Upper lobe of right lung (tissue), 1 donor: ENCODE measurements at regions not wholly inside any gene's neighbourhood (a gene's known extent, or its start where the extent isn't known, plus 50 kb on each side); places are given as distances from the start of the nearest gene placed in this dataset.
A peak's percentile ranks its signal among the peaks of the same experiment; 100 is the strongest.

Source experiments
- ATAC-seq: fragments of 200-7000 bp; cut with Tn5 transposase; one replicate; pipeline ENCODE4 v1.9.1; 2020; ENCODE audit warnings: mild to moderate bottlenecking, moderate library complexity
- DNase-seq: peaks from one replicate; pipeline ENCODE4 v3.0.0-alpha.2; 2020
- H3K27ac ChIP-seq: fragments of 200-600 bp; one replicate; pipeline ENCODE4 v1.8.0; 2022
- H3K27me3 ChIP-seq: fragments of 200-600 bp; one replicate; pipeline ENCODE4 v1.8.0; 2022; ENCODE audit warnings: mild to moderate bottlenecking
- H3K36me3 ChIP-seq: fragments of 200-600 bp; one replicate; pipeline ENCODE4 v1.8.0; 2022
- H3K4me1 ChIP-seq: fragments of 200-600 bp; one replicate; pipeline ENCODE4 v1.8.0; 2022
- H3K4me3 ChIP-seq: fragments of 200-600 bp; one replicate; pipeline ENCODE4 v1.8.0; 2022; ENCODE audit warnings: mild to moderate bottlenecking
- H3K9me3 ChIP-seq: fragments of 200-600 bp; one replicate; pipeline ENCODE4 v1.8.0; 2022
- CTCF ChIP-seq: fragments of 200-600 bp; IDR thresholded peaks from one replicate; pipeline ENCODE4 v1.8.0; 2022; ENCODE audit warnings: antibody characterized with exemption
- intact Hi-C: fragments of 100-400 bp; cut with DNase I; formaldehyde crosslinking; loops from one replicate; pipeline ENCODE4 v1.11.0; 2022
- donor health status: DM: no; HTN: yes; CAD: no; lungs with severe emphysema.

GRCh38 chr12:76142305-76142704 lies 57.8 kb upstream of the NAP1L1 start:
- H3K9me3 ChIP-seq = no peaks in the 10 kb centered on the region
- no peak for TF ChIP-seq CTCF
- no peaks in the 10 kb centered on the region for H3K36me3 ChIP-seq
- DNase-seq (no peak), ATAC-seq (peak; percentile 89)
- H3K27ac ChIP-seq = no peak overlapping the region
- no peaks in the 10 kb centered on the region for H3K27me3 ChIP-seq
- intact Hi-C loops = no loop called here
- no peak overlapping the region for H3K4me3 ChIP-seq
- no peaks in the 10 kb centered on the region for H3K4me1 ChIP-seq

- no peak for TF ChIP-seq CTCF
- intact Hi-C loops = no loop called here
- no peak for ATAC-seq
- Histone ChIP-seq H3K9me3 (no peaks in the 10 kb centered on the region), H3K27ac (no peak overlapping the region), H3K4me3 (no peak overlapping the region), H3K36me3 (no peaks in the 10 kb centered on the region), H3K27me3 (no peaks in the 10 kb centered on the region), H3K4me1 (no peaks in the 10 kb centered on the region)
- DNase-seq = no peak
Observed at GRCh38 chr12:76138656-76139055, 54.2 kb upstream of the NAP1L1 start.

GRCh38 chr12:76137606-76138005 lies 53.1 kb upstream of the NAP1L1 start:
- Histone ChIP-seq H3K9me3 (no peaks in the 10 kb centered on the region), H3K36me3 (no peaks in the 10 kb centered on the region), H3K27me3 (no peaks in the 10 kb centered on the region), H3K4me1 (no peaks in the 10 kb centered on the region), H3K4me3 (no peak overlapping the region), H3K27ac (no peak overlapping the region)
- intact Hi-C loops = no loop called here
- ATAC-seq (peak; percentile 75), DNase-seq (no peak)
- TF ChIP-seq CTCF = no peak

- no peaks in the 10 kb centered on the region for H3K36me3 ChIP-seq
- TF ChIP-seq CTCF = no peak
- intact Hi-C loops = no loop called here
- H3K4me3 ChIP-seq = no peak overlapping the region
- no peak overlapping the region for H3K27ac ChIP-seq
- no peak for DNase-seq
- no peaks in the 10 kb centered on the region for H3K9me3 ChIP-seq
- ATAC-seq = no peak
- H3K27me3 ChIP-seq = no peaks in the 10 kb centered on the region
- no peaks in the 10 kb centered on the region for H3K4me1 ChIP-seq
Observed at GRCh38 chr12:76135456-76135855, 51.0 kb upstream of the NAP1L1 start.
